KOPT-K1 (cell line): ENCODE measurements at regions not wholly inside any gene's neighbourhood (a gene's known extent, or its start where the extent isn't known, plus 50 kb on each side); places are given as distances from the start of the nearest gene placed in this dataset.

ENCODE experiments used
- H3K27ac ChIP-seq: fragments of 200-600 bp; sonication (generic); 2 replicates; pipeline ENCODE4 v1.5.1; 2016; ENCODE audit warnings: antibody characterized with exemption, mild to moderate bottlenecking, low read depth, low read length; ENCODE audit not compliant: poor library complexity, severe bottlenecking
- H3K36me3 ChIP-seq: fragments of 200-600 bp; sonication (generic); 2 replicates; pipeline ENCODE4 v1.5.1; 2017; ENCODE audit warnings: antibody characterized with exemption, mild to moderate bottlenecking, low read length, moderate library complexity; ENCODE audit not compliant: insufficient read depth
- H3K9me3 ChIP-seq: fragments of 200-600 bp; sonication (generic); 2 replicates; pipeline ENCODE4 v1.5.1; 2017; ENCODE audit warnings: antibody characterized with exemption, low read length, mild to moderate bottlenecking; ENCODE audit not compliant: insufficient read depth, poor library complexity, severe bottlenecking

GRCh38 chr14:97033556-97034081 lies 236.4 kb downstream of the VRK1 start:
- H3K36me3 ChIP-seq: no peaks in the 10 kb centered on the region
- H3K9me3 ChIP-seq: no peaks in the 10 kb centered on the region
- no peak overlapping the region for H3K27ac ChIP-seq

GRCh38 chr14:97036086-97036852 lies 239.1 kb downstream of the VRK1 start:
- H3K9me3 ChIP-seq: peaks cover 8% of the 10 kb centered on the region
- H3K36me3 ChIP-seq: no peaks in the 10 kb centered on the region
- no peak overlapping the region for H3K27ac ChIP-seq

- Histone ChIP-seq H3K36me3 (no peaks in the 10 kb centered on the region), H3K27ac (no peak overlapping the region), H3K9me3 (peaks cover 8% of the 10 kb centered on the region)
Measured at GRCh38 chr14:97039717-97040363, 242.7 kb downstream of the VRK1 start.

- H3K36me3 ChIP-seq: no peaks in the 10 kb centered on the region
- H3K27ac ChIP-seq: no peak overlapping the region
- no peaks in the 10 kb centered on the region for H3K9me3 ChIP-seq
Measured at GRCh38 chr14:97046967-97047366, 249.8 kb downstream of the VRK1 start.

GRCh38 chr14:97052001-97052400 lies 254.8 kb downstream of the VRK1 start:
- Histone ChIP-seq H3K36me3 (no peaks in the 10 kb centered on the region), H3K9me3 (no peaks in the 10 kb centered on the region), H3K27ac (no peak overlapping the region)

GRCh38 chr14:97053941-97054340 lies 256.8 kb downstream of the VRK1 start:
- Histone ChIP-seq H3K9me3 (no peaks in the 10 kb centered on the region), H3K36me3 (no peaks in the 10 kb centered on the region), H3K27ac (no peak overlapping the region)

- Histone ChIP-seq H3K9me3 (no peaks in the 10 kb centered on the region), H3K36me3 (no peaks in the 10 kb centered on the region), H3K27ac (no peak overlapping the region)
Measured at GRCh38 chr14:97055355-97055754, 258.2 kb downstream of the VRK1 start.

GRCh38 chr14:97056086-97056485 lies 258.9 kb downstream of the VRK1 start:
- no peaks in the 10 kb centered on the region for H3K36me3 ChIP-seq
- no peak overlapping the region for H3K27ac ChIP-seq
- no peaks in the 10 kb centered on the region for H3K9me3 ChIP-seq

- Histone ChIP-seq H3K27ac (no peak overlapping the region), H3K9me3 (no peaks in the 10 kb centered on the region), H3K36me3 (no peaks in the 10 kb centered on the region)
Measured at GRCh38 chr14:97057238-97058073, 260.3 kb downstream of the VRK1 start.

GRCh38 chr14:97058074-97058467 lies 260.9 kb downstream of the VRK1 start:
- no peaks in the 10 kb centered on the region for H3K36me3 ChIP-seq
- H3K27ac ChIP-seq: no peak overlapping the region
- no peaks in the 10 kb centered on the region for H3K9me3 ChIP-seq

- H3K36me3 ChIP-seq: no peaks in the 10 kb centered on the region
- no peaks in the 10 kb centered on the region for H3K9me3 ChIP-seq
- H3K27ac ChIP-seq: no peak overlapping the region
Measured at GRCh38 chr14:97058589-97058988, 261.4 kb downstream of the VRK1 start.

GRCh38 chr14:97061198-97061597 lies 264.0 kb downstream of the VRK1 start:
- no peaks in the 10 kb centered on the region for H3K9me3 ChIP-seq
- no peaks in the 10 kb centered on the region for H3K36me3 ChIP-seq
- H3K27ac ChIP-seq: no peak overlapping the region

- Histone ChIP-seq H3K27ac (no peak overlapping the region), H3K36me3 (no peaks in the 10 kb centered on the region), H3K9me3 (no peaks in the 10 kb centered on the region)
Measured at GRCh38 chr14:97061714-97062113, 264.5 kb downstream of the VRK1 start.

GRCh38 chr14:97065305-97066067 lies 268.3 kb downstream of the VRK1 start:
- Histone ChIP-seq H3K36me3 (no peaks in the 10 kb centered on the region), H3K9me3 (no peaks in the 10 kb centered on the region), H3K27ac (no peak overlapping the region)
